GM11168 (cell line): ENCODE measurements at regions not wholly inside any gene's neighbourhood (a gene's known extent, or its start where the extent isn't known, plus 50 kb on each side); places are given as distances from the start of the nearest gene placed in this dataset.
"Not testable (repeated sequence)": the region's sequence is repeated elsewhere in the genome, so short reads cannot be mapped to it uniquely, and the experiment has no call there.

Experiments
- in situ Hi-C: fragments of 300-500 bp; cut with MboI; formaldehyde crosslinking; loops from one replicate; pipeline ENCODE4 v1.12.0; 2022; ENCODE audit warnings: low sequenced_read_pairs; ENCODE audit not compliant: unreplicated experiment

DNA sequence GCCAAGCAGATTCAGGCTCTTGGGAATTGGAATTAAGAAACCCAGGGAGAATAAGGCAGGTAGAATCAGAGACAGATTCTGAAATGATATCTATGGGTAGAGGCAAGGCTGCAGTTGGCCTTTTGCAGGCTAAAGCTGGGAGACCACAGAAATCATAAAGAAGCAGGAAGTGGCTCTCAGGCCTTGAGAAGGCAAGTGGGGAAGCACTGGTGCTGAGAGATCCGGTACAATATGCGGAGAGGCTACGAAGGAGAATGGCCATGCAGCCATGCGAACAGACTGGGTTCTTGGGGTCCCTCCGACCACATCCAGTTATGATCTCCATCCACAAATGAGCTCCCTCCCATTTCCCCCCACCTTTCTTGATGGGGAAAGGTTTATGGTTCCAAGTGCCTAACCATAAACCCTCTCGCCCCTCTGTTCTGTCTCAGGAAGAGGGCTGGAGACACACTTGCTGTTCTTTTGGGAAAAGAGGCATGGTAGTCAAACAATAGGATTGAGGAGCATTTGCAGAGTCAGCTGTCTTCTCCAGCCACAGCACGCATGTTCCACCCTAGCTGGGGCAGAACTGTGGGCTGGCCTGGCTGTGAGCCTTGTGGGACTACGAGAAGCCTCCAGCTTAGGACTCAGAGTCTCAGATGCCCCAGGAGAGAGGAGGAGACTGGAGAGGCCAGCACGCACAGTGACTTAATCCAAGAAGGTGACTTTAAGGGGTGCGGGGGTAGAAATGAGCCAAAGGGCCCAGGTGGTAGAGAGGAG is 99.6 kb downstream of the RPLP1 start:
- in situ Hi-C loops, result no loop called here

GRCh38 chr15:69553686-69554085 is 101.1 kb downstream of the RPLP1 start:
- in situ Hi-C loops, result no loop called here

DNA sequence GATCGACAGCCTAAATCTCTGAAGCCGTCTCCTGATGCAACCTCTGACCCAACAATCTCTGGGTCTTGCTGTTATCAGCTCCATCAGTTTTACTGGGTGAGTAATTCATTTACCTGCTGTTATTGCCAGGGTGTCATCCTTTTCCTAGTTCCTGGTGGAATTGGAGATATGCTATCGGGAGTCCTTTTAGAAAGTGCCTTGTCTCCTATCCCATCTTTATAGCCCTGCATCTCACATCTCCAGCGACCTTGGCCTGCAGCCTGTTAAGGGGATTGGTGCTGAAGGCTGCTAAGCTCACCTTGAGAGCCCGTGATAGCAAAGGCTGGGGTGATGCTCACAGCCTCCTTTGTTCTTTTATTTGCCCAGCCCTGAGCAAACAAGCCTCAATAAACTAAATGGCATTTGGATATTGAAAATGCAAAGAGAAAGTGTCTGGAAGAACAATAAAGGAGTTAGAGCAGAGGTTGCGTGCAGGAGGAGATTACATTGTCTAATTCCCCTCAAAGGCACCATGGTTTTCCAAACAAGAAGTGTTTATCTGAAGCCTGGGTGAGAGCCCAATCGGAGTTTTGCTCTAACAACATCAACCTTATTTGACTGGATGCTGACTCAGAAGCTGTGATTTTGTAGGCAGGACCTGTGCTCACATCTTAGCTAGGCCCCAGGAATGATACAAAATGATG is 101.8 kb downstream of the RPLP1 start:
- in situ Hi-C loops, result no loop called here

GRCh38 chr15:69555080-69555479 is 102.5 kb downstream of the RPLP1 start:
- in situ Hi-C loops, result no loop called here

- in situ Hi-C loops, result no loop called here
These were observed 103.7 kb downstream of the RPLP1 start for GRCh38 chr15:69556344-69556743.

DNA sequence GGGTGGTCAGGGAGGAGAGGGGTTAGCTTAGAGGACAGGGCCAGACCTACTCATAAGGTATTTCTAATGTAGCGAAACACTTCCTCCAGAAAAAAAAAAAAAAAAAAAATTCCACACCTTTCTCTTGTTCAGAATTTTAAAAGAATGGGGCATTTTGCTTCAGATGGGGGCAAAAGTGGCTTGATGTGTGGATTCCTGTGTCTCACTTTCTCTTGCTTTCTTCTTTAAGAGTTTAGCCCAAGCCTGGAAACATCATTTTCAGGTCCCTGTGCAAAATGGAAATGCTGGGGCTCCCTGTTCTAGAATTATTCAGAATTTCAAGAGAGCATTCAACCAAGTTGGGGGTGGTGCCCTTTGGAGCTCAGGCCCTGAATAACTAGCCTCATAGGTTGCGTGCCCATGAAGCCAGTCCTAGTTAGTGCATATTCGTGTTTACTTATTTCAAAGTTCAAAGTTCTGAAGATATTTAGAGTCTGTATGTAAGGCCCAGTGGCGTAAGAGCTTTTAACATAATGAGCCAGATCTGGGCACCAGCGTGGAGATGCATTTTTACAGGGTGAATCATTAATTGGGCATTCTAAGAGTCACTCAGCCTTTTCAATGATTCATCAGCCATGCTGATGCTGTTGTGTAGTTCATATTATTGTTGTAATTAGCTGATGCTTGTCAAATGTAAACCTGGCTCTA is 104.5 kb downstream of the RPLP1 start:
- in situ Hi-C loops, result no loop called here

GRCh38 chr15:69557707-69558409 is 105.2 kb downstream of the RPLP1 start:
- in situ Hi-C loops, result no loop called here

DNA sequence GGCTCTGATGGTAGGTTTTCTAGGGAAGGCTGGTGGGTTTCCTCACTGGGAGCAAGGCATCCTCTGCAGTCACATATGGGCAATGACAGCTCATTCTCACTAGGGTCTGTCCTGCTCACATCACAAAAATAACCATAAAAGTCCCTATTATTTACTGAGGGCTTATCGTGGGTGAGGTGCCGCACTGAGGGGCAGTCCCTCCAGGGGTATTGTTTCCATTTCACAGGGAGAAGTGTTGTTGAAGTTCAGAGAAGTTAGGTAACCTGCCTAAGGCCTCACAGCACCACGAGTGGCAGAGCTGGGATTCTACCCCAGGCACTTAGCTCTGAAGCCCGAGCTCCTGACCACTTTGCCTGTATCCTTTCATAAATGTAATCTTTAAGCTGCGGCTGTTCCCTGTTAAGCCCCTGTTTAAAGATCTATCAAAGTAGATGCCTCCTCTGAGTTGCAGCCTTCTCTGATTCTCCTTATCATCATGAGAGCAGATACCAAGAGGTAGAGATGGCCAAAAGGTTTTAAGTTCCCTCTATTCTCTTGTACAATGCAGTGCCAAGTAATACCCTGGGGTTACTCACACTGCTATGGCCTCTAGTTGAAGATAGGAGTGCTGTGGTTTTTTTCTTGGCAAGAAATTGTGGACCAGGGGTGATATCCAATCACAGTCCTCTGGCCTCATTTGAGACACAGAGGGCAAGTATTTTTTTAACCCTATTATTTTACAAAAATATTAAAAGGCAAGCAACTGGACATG is 107.0 kb downstream of the RPLP1 start:
- in situ Hi-C loops, result no loop called here

- in situ Hi-C loops, result no loop called here
These were observed 108.6 kb downstream of the RPLP1 start for GRCh38 chr15:69561071-69561784.

DNA sequence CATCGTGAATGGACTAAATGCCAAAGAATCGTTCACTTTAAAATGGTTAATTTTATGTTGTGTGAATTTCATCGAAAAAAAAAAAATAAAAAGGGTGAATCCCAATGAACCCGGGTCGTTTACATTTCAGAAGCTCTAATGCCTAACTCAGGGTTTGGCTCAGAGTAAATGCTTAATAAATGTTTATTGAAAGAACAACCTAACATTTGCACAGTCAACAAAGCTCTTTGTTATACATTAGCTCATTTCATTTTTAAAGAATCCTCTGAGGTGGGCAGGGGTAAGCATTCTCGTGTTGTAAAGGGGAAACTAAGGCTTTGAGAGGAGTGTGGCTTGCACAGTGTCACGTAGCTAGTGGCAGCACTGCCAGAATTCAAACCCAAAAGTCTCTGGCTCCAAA is 109.5 kb downstream of the RPLP1 start:
- in situ Hi-C loops, result no loop called here

DNA sequence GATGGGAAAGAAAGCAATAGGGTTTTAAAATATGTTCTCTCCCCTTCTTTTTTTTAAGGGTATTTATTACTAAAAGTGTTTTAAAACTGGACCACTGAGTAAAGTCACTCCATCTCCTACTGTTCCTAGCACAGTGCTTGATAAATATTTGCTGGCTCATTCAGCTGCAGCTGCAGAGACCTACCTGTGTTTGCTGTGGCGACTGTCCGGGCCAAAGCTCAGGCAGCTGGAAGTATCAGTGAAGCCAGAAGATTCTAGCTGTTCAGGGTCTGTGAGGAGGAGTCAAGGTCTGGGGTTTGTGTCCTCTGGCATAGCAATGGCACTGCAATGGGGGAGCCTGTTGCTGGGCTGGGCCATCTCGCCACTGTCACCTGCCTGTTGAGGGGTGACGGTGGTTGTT is 109.9 kb downstream of the RPLP1 start:
- in situ Hi-C loops, result no loop called here

DNA sequence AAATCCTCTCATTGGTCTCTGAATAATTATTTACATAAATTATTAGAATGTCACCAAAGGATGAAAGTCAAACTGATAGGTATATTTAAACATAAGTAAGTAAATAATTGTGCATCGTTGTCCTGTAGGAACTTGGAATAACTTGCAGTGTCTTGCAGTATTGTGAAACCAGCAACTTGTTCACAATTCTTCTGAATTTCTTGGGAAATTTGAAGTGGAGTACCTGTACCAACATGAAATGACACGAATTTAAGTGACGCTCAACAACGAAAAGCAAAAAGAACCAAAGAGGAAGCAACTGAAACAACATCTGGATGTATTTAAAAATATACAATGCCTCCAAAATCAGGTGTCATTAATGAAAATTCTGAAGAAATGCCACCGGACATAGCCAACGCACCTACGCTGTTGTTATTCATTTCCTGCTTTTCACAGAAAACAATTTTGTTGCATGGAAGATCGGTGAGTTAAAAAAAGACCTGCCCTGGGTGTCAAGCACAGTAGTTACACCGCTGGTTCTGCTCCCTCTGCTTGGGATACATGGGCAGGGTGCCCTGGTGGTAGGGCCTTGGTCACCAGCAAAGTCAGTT is 112.5 kb downstream of the RPLP1 start:
- in situ Hi-C loops, result no loop called here

- in situ Hi-C loops, result not testable (repeated sequence)
These were observed 114.7 kb downstream of the RPLP1 start for GRCh38 chr15:69567238-69567760.

DNA sequence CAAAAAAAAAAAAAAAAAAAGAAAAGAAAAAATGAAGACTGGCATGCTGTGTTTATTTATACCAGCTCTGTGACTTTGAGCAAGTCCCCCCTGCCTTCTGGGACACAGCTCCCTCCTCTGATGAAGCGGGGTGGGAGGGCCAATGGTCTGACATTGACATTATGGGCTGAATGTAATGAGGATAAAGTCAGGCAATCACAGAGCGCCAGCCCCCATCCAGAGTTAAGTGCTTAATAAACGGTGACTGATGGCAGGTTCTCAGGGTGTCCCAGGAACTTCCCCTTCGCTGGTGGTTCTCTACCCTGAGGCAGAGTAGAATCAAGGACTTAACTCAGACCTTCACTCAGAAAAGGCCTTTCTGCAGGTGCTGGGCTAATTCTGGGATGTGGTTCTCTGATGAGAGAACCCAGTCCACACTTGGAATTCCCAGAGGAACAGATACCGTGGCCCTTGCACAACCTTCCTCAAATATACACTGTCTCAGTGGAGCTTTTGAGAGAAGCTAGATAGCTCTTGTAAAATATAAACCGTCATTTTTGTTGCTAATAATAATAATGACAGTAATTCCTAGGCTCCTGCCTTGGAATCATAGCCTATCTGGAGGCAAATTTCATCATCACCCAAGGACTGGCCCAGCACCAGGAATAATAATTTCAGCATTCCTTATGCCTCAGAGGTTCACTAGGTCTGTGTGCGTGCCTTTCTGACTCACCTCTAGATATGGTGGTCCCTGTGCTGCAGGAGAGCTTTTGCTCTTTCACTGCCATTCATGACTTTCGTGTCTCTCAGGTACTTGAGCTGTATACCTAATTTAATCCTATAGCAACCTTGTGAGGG is 115.8 kb downstream of the RPLP1 start:
- in situ Hi-C loops, result no loop called here

- in situ Hi-C loops, result no loop called here
These were observed 117.8 kb downstream of the RPLP1 start for GRCh38 chr15:69570454-69570853.

GRCh38 chr15:69570997-69571396 is 118.4 kb downstream of the RPLP1 start:
- in situ Hi-C loops, result no loop called here

GRCh38 chr15:69573278-69573677 is 120.7 kb downstream of the RPLP1 start:
- in situ Hi-C loops, result not testable (repeated sequence)
